Neural cell (in vitro differentiated cells): ENCODE measurements at regions not wholly inside any gene's neighbourhood (a gene's known extent, or its start where the extent isn't known, plus 50 kb on each side); places are given as distances from the start of the nearest gene placed in this dataset.

Experiments
- CTCF ChIP-seq: fragments of 450-650 bp; IDR thresholded peaks from 2 replicates; pipeline ENCODE4 v1.5.1; 2014; ENCODE audit warnings: antibody characterized with exemption, mild to moderate bottlenecking, moderate library complexity; ENCODE audit not compliant: poor library complexity, severe bottlenecking
- EP300 ChIP-seq: fragments of 450-650 bp; conservative IDR thresholded peaks from 2 replicates; pipeline ENCODE4 v1.6.1; 2014; ENCODE audit warnings: antibody characterized with exemption, mild to moderate bottlenecking, moderate library complexity; ENCODE audit not compliant: poor library complexity, severe bottlenecking
- EZH2 ChIP-seq: fragments of 200-600, 300-800 bp; shearing (Covaris generic), sonication (generic); IDR thresholded peaks from 2 replicates; pipeline ENCODE4 v1.6.1; 2014; ENCODE audit warnings: antibody characterized with exemption, low read length, borderline replicate concordance, mild to moderate bottlenecking; ENCODE audit not compliant: insufficient read depth, poor library complexity, severe bottlenecking
- MXI1 ChIP-seq: fragments of 450-650 bp; conservative IDR thresholded peaks from 2 replicates; pipeline ENCODE4 v1.6.1; 2014; ENCODE audit warnings: antibody characterized with exemption, mild to moderate bottlenecking; ENCODE audit not compliant: poor library complexity, severe bottlenecking
- POLR2AphosphoS5 ChIP-seq: IDR thresholded peaks from 2 replicates; pipeline ENCODE4 v1.6.1; 2012
- RAD21 ChIP-seq: fragments of 450-650 bp; conservative IDR thresholded peaks from 2 replicates; pipeline ENCODE4 v1.6.1; 2014; ENCODE audit warnings: antibody characterized with exemption, mild to moderate bottlenecking, moderate library complexity

- TF ChIP-seq CTCF: peak; percentile 60
- TF ChIP-seq EZH2: no peak
- no peak for TF ChIP-seq POLR2AphosphoS5
- TF ChIP-seq RAD21: peak; percentile 60
- no peak for TF ChIP-seq MXI1
- no peak for TF ChIP-seq EP300
Measured at GRCh38 chr16:13453938-13454553, 465.9 kb upstream of the ERCC4 start.
